T-helper 17 cell (primary cell): ENCODE measurements at regions not wholly inside any gene's neighbourhood (a gene's known extent, or its start where the extent isn't known, plus 50 kb on each side); places are given as distances from the start of the nearest gene placed in this dataset.

Experiments
- ATAC-seq: fragments of 150-1000 bp; cut with Tn5 transposase; 2 replicates; pipeline ENCODE4 v1.10.0; 2021; ENCODE audit warnings: mild to moderate bottlenecking, moderate library complexity
- DNase-seq, 3 donors: peaks; one replicate each; pipeline versions ENCODE4 v3.0.0 to v3.0.0-alpha.2; 2020 to 2021
- H3K9me3 ChIP-seq: one replicate; pipeline ENCODE4 v1.7.0; 2013; ENCODE audit warnings: low read length, mild to moderate bottlenecking; ENCODE audit not compliant: control insufficient read depth, poor library complexity, severe bottlenecking
- H3K27ac Mint-ChIP-seq: one replicate; pipeline ENCODE4 v1.8.0; 2022; ENCODE audit warnings: mild to moderate bottlenecking, moderate library complexity, mixed read lengths
- H3K27me3 Mint-ChIP-seq: one replicate; pipeline ENCODE4 v1.8.0; 2022; ENCODE audit warnings: mixed read lengths
- H3K36me3 Mint-ChIP-seq: one replicate; pipeline ENCODE4 v1.8.0; 2022; ENCODE audit warnings: low read depth, mixed read lengths
- H3K4me1 Mint-ChIP-seq: one replicate; pipeline ENCODE4 v1.8.0; 2022; ENCODE audit warnings: mild to moderate bottlenecking, mixed read lengths
- H3K4me3 Mint-ChIP-seq: one replicate; pipeline ENCODE4 v1.8.0; 2022; ENCODE audit warnings: mild to moderate bottlenecking, moderate library complexity, mixed read lengths

DNA sequence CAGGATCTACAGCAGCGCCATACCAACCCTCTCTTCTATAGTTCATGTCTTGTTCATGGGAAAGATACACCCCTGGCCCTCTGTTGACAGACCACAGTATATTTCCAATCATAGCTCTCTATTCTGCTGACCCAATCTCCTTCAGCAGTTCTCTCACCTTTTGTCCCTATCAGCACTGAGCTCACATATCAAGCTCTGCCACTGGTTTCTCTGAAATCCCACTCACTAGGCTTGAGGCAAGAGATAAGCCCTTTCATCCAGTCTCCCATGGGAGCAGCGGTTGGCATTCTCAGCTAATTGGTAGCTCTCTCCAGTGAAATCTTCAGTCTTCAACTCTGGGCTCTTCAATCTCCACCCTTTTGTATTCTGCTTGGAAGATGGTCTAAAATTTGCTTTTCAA is 313.4 kb downstream of the GJA1 start:
- DNase-seq, result no peak
- no peaks in the 10 kb centered on the region for H3K9me3 ChIP-seq
- no peaks in the 10 kb centered on the region for H3K4me1 Mint-ChIP-seq
- H3K36me3 Mint-ChIP-seq, result no peaks in the 10 kb centered on the region
- no peak overlapping the region for H3K4me3 Mint-ChIP-seq
- no peak for ATAC-seq
- H3K27me3 Mint-ChIP-seq, result no peaks in the 10 kb centered on the region
- H3K27ac Mint-ChIP-seq, result no peak overlapping the region

- DNase-seq (no peak), ATAC-seq (no peak)
- no peaks in the 10 kb centered on the region for H3K27me3 Mint-ChIP-seq
- no peaks in the 10 kb centered on the region for H3K4me1 Mint-ChIP-seq
- H3K4me3 Mint-ChIP-seq, result no peak overlapping the region
- no peaks in the 10 kb centered on the region for H3K9me3 ChIP-seq
- no peaks in the 10 kb centered on the region for H3K36me3 Mint-ChIP-seq
- no peak overlapping the region for H3K27ac Mint-ChIP-seq
These were observed 320.0 kb downstream of the GJA1 start for GRCh38 chr6:121755485-121755884.

- ATAC-seq, result no peak
- no peaks in the 10 kb centered on the region for H3K4me1 Mint-ChIP-seq
- H3K36me3 Mint-ChIP-seq, result no peaks in the 10 kb centered on the region
- no peak overlapping the region for H3K27ac Mint-ChIP-seq
- H3K27me3 Mint-ChIP-seq, result no peaks in the 10 kb centered on the region
- no peak overlapping the region for H3K4me3 Mint-ChIP-seq
- H3K9me3 ChIP-seq, result no peaks in the 10 kb centered on the region
- DNase-seq, result no peak
These were observed 321.2 kb downstream of the GJA1 start for GRCh38 chr6:121756666-121757065.

- H3K36me3 Mint-ChIP-seq, result no peaks in the 10 kb centered on the region
- no peaks in the 10 kb centered on the region for H3K4me1 Mint-ChIP-seq
- no peak overlapping the region for H3K4me3 Mint-ChIP-seq
- ATAC-seq (no peak), DNase-seq (no peak)
- H3K9me3 ChIP-seq, result no peaks in the 10 kb centered on the region
- H3K27me3 Mint-ChIP-seq, result no peaks in the 10 kb centered on the region
- no peak overlapping the region for H3K27ac Mint-ChIP-seq
These were observed 323.9 kb downstream of the GJA1 start for GRCh38 chr6:121759370-121759769.

GRCh38 chr6:121760191-121760590 is 324.7 kb downstream of the GJA1 start:
- Mint-ChIP-seq H3K27ac (no peak overlapping the region), H3K4me3 (no peak overlapping the region), H3K36me3 (no peaks in the 10 kb centered on the region), H3K27me3 (no peaks in the 10 kb centered on the region), H3K4me1 (no peaks in the 10 kb centered on the region)
- no peak for DNase-seq
- no peak for ATAC-seq
- H3K9me3 ChIP-seq, result no peaks in the 10 kb centered on the region

- Mint-ChIP-seq H3K27me3 (no peaks in the 10 kb centered on the region), H3K36me3 (no peaks in the 10 kb centered on the region), H3K27ac (no peak overlapping the region), H3K4me3 (no peak overlapping the region), H3K4me1 (no peaks in the 10 kb centered on the region)
- no peaks in the 10 kb centered on the region for H3K9me3 ChIP-seq
- ATAC-seq (no peak), DNase-seq (no peak)
These were observed 325.3 kb downstream of the GJA1 start for GRCh38 chr6:121760745-121761144.

DNA sequence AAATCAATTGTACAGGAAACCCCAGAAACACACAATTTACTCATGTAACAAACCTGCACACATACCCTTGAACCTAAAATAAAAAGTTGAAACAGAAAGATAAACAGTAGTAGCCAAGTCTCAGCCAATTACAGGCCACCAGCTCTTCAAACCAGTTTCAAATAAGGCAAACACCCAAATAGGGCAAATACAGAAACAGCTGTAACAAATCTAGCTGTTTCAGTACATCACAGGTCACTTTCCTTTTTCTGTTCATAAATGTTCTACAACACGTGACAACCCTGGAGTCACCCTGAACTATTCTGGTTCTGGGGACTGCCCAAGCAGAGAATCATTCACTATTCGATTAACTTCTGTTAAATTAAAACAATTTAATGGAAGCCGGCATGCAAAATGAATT is 329.0 kb downstream of the GJA1 start:
- H3K36me3 Mint-ChIP-seq, result no peaks in the 10 kb centered on the region
- no peaks in the 10 kb centered on the region for H3K9me3 ChIP-seq
- H3K27ac Mint-ChIP-seq, result no peak overlapping the region
- no peaks in the 10 kb centered on the region for H3K27me3 Mint-ChIP-seq
- DNase-seq (no peak), ATAC-seq (no peak)
- H3K4me1 Mint-ChIP-seq, result no peaks in the 10 kb centered on the region
- no peak overlapping the region for H3K4me3 Mint-ChIP-seq

DNA sequence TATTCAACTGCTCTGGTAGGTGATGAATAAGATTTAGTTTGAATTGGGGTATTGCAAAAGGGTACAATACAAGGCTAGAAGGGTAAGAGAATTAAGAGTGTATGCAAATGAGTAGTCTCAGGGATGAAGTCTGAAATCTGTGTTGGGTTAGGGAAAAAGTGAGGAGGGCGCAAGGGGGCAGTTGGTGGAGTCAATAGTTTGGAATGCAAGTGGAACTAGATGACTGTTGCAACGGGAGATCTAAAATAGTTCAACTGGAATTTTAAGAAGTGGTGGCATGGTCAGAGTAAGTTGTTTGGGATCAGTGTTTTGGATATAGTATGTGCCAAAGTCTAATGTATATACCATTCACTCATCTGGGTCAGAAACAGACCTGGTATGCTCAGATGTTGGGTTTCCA is 329.6 kb downstream of the GJA1 start:
- H3K4me1 Mint-ChIP-seq, result no peaks in the 10 kb centered on the region
- DNase-seq (no peak), ATAC-seq (no peak)
- no peak overlapping the region for H3K27ac Mint-ChIP-seq
- H3K36me3 Mint-ChIP-seq, result no peaks in the 10 kb centered on the region
- H3K4me3 Mint-ChIP-seq, result no peak overlapping the region
- H3K27me3 Mint-ChIP-seq, result no peaks in the 10 kb centered on the region
- H3K9me3 ChIP-seq, result no peaks in the 10 kb centered on the region

- Mint-ChIP-seq H3K36me3 (no peaks in the 10 kb centered on the region), H3K4me3 (no peak overlapping the region), H3K27ac (no peak overlapping the region), H3K27me3 (no peaks in the 10 kb centered on the region), H3K4me1 (no peaks in the 10 kb centered on the region)
- DNase-seq, result no peak
- no peak for ATAC-seq
- no peaks in the 10 kb centered on the region for H3K9me3 ChIP-seq
These were observed 331.8 kb downstream of the GJA1 start for GRCh38 chr6:121767211-121767610.

DNA sequence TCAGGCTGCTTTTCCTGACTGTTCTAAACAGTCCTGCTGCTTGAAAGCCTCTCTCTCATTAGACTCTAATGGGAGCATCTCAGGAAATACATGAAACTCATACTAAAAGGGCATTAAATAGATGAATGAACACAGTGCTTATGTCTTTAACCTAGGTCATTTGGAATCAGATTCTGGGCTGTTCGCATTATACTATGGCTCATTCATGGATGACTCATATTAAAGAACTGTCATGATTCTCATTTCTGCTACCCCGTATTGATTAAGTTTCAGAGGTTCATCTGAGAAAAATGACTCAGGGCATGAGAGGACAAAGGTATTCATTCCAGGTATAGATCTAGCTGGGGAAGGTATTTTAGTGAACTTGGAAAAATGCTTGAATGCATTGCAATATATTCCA is 335.5 kb downstream of the GJA1 start:
- Mint-ChIP-seq H3K27me3 (no peaks in the 10 kb centered on the region), H3K4me3 (no peak overlapping the region), H3K4me1 (no peaks in the 10 kb centered on the region), H3K27ac (no peak overlapping the region), H3K36me3 (no peaks in the 10 kb centered on the region)
- no peak for DNase-seq
- no peak for ATAC-seq
- no peaks in the 10 kb centered on the region for H3K9me3 ChIP-seq

DNA sequence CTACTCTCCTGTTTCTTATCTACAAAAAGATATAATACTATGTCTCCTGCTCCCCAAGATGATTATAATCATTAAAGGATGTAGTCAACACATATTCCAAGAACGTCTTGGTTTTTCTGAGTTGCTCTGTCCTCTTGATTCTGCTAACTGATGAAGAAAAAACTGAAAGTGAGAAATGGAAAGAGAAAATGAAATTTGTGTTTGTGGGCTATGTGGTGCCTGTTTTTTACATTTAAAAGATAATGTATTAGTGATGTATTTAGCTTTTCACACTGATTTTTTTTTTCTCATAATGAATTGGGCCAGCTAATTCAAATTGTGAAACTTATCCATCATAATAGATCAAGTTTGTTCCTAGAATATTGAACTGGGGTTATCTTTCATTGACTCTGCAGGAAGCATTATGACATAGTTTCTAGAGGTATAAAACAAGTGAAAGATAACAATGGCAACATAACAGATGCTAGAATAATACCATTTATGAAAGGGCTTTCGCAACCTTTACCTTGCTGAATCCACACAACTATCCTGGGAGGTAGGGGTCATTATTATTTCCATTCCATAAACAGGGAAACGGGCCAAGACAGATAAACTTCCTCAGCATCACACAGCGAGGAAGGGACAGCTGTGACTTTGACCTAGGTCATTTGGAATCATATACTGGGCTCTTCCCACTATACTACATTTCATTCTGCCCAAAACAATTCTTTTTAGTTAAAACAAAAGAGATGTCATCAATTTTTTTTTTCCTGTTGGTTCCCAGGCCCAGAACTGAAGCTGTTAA is 336.7 kb downstream of the GJA1 start:
- no peaks in the 10 kb centered on the region for H3K9me3 ChIP-seq
- H3K4me1 Mint-ChIP-seq, result no peaks in the 10 kb centered on the region
- no peak overlapping the region for H3K4me3 Mint-ChIP-seq
- H3K36me3 Mint-ChIP-seq, result no peaks in the 10 kb centered on the region
- no peak overlapping the region for H3K27ac Mint-ChIP-seq
- no peak for DNase-seq
- H3K27me3 Mint-ChIP-seq, result no peaks in the 10 kb centered on the region
- no peak for ATAC-seq

GRCh38 chr6:121776054-121776453 is 340.6 kb downstream of the GJA1 start:
- Mint-ChIP-seq H3K4me3 (no peak overlapping the region), H3K27ac (no peak overlapping the region), H3K4me1 (no peaks in the 10 kb centered on the region), H3K27me3 (no peaks in the 10 kb centered on the region), H3K36me3 (no peaks in the 10 kb centered on the region)
- ATAC-seq (no peak), DNase-seq (no peak)
- peaks cover 5% of the 10 kb centered on the region for H3K9me3 ChIP-seq

- ATAC-seq (no peak), DNase-seq (no peak)
- H3K36me3 Mint-ChIP-seq, result no peaks in the 10 kb centered on the region
- no peaks in the 10 kb centered on the region for H3K27me3 Mint-ChIP-seq
- H3K4me3 Mint-ChIP-seq, result no peak overlapping the region
- peaks cover 5% of the 10 kb centered on the region for H3K9me3 ChIP-seq
- no peak overlapping the region for H3K27ac Mint-ChIP-seq
- H3K4me1 Mint-ChIP-seq, result no peaks in the 10 kb centered on the region
These were observed 345.2 kb downstream of the GJA1 start for GRCh38 chr6:121780325-121781321.
